ENCODE measurements at regions not wholly inside any gene's neighbourhood (a gene's known extent, or its start where the extent isn't known, plus 50 kb on each side); places are given as distances from the start of the nearest gene placed in this dataset.

DNA sequence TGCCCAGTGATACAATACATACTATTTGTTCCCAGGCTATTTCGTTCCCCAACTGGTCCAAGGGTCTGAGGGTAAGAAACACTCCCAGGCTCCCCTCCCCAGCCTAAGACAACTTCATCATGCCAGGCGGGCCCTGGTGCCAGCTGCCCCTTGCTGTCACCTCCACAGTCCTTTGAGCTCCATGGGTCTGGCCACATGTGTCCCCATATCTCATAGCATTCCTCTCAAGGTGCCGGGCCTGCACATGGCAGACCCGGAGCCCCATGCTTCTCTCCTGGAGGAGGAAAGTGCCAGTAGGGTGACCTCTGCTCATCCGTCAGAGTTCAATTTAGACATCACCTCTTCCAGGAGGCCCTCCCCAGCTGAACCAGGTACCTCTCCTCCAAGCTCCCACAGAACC is 120.5 kb downstream of the C5orf15 start:
- Histone ChIP-seq H3T11ph (ENCODE audit: low read length) (no peak overlapping the region), H3K9me3 (ENCODE audit: control insufficient read depth, low read depth, low read length) (no peaks in the 10 kb centered on the region), H3K23ac (ENCODE audit: insufficient read length, low read depth, low read length) (no peak overlapping the region), H2BK15ac (ENCODE audit: low read depth, low read length) (no peak overlapping the region), H3K27ac (ENCODE audit: insufficient read length, low read depth, low read length) (no peak overlapping the region), H2BK120ac (ENCODE audit: low read depth, low read length, poor library complexity, severe bottlenecking) (no peak overlapping the region), H3K79me1 (ENCODE audit: insufficient read depth, low read depth, low read length, poor library complexity, severe bottlenecking) (no peaks in the 10 kb centered on the region), H3K79me2 (ENCODE audit: insufficient read depth, low read length) (no peaks in the 10 kb centered on the region), H4K91ac (ENCODE audit: insufficient read length, low read depth, low read length) (no peak overlapping the region), H3K9ac (ENCODE audit: extremely low read depth, insufficient read length, low read length) (no peak overlapping the region), H3K14ac (ENCODE audit: insufficient read depth, low read length) (no peak overlapping the region), H2AK5ac (ENCODE audit: insufficient read length, low read length) (no peak overlapping the region), H4K20me1 (ENCODE audit: control insufficient read depth, insufficient read depth, insufficient read length) (no peaks in the 10 kb centered on the region), H4K5ac (ENCODE audit: insufficient read length, low read depth, low read length) (no peak overlapping the region), H3K4ac (ENCODE audit: low read depth, low read length) (no peak overlapping the region), H3K27me3 (ENCODE audit: insufficient read depth, low read length) (no peaks in the 10 kb centered on the region), H3K23me2 (ENCODE audit: insufficient read length, low read depth, low read length, poor library complexity, severe bottlenecking) (no peaks in the 10 kb centered on the region), H2AFZ (ENCODE audit: low read length) (no peak overlapping the region), H3K18ac (ENCODE audit: insufficient read length, low read depth, low read length) (no peak overlapping the region), H3K4me1 (ENCODE audit: insufficient read depth, low read length) (no peaks in the 10 kb centered on the region), H3K56ac (ENCODE audit: insufficient read length, low read depth, low read length) (no peak overlapping the region), H4K8ac (replicated peaks; ENCODE audit: insufficient read length, low read depth, low read length) (no peak overlapping the region), H2BK12ac (ENCODE audit: insufficient read length, low read depth, low read length) (no peak overlapping the region), H2BK20ac (ENCODE audit: low read depth, low read length, poor library complexity, severe bottlenecking) (no peak overlapping the region), H2BK5ac (ENCODE audit: insufficient read length, low read length) (no peak overlapping the region), H3K4me2 (ENCODE audit: insufficient read depth, insufficient read length, low read length) (no peak overlapping the region)
- TF ChIP-seq, protein P1, sequence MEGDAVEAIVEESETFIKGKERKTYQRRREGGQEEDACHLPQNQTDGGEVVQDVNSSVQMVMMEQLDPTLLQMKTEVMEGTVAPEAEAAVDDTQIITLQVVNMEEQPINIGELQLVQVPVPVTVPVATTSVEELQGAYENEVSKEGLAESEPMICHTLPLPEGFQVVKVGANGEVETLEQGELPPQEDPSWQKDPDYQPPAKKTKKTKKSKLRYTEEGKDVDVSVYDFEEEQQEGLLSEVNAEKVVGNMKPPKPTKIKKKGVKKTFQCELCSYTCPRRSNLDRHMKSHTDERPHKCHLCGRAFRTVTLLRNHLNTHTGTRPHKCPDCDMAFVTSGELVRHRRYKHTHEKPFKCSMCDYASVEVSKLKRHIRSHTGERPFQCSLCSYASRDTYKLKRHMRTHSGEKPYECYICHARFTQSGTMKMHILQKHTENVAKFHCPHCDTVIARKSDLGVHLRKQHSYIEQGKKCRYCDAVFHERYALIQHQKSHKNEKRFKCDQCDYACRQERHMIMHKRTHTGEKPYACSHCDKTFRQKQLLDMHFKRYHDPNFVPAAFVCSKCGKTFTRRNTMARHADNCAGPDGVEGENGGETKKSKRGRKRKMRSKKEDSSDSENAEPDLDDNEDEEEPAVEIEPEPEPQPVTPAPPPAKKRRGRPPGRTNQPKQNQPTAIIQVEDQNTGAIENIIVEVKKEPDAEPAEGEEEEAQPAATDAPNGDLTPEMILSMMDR (conservative IDR thresholded peaks at IDR 0.05), result no peak
- Mint-ChIP-seq H3K27me3 (ENCODE audit: low read depth) (peaks cover 6% of the 10 kb centered on the region), H3K4me3 (no peak overlapping the region), H3K4me1 (peaks cover 7 to 19% of the 10 kb centered on the region in 2 experiments), H3K9me3 (peaks cover 0 to 5% of the 10 kb centered on the region in 2 experiments; a peak in 1 of 5 replicates), H3K27ac (peak overlapping the region in 1 of 3 experiments; percentile 80; a peak in 1 of 7 replicates), H3K36me3 (ENCODE audit: insufficient read depth in 1 of 3, low read depth in 3 of 3) (no peaks in the 10 kb centered on the region)
- no CpG with 5 or more reads among the region's 5 CpGs for WGBS (ENCODE audit: extremely low coverage, insufficient read length, low lambda C conversion rate)
- peak; percentile 16 for DNase-seq
